CD4-positive, alpha-beta T cell (primary cell): ENCODE measurements at regions not wholly inside any gene's neighbourhood (a gene's known extent, or its start where the extent isn't known, plus 50 kb on each side); places are given as distances from the start of the nearest gene placed in this dataset.

ENCODE experiments used
- ATAC-seq: fragments of 200-7000 bp; cut with Tn5 transposase; one replicate; pipeline ENCODE4 v1.10.0; 2022; ENCODE audit warnings: mild to moderate bottlenecking; ENCODE audit not compliant: poor library complexity
- CTCF ChIA-PET: fragments of 350-600 bp; sonication (Branson Sonifier 250); formaldehyde crosslinking; loops from one replicate; lab custom pipeline; 2021; ENCODE audit warnings: antibody characterized with exemption, inconsistent platforms; lab: Charles Lee
- POLR2A ChIA-PET: fragments of 350-600 bp; sonication (Branson Sonifier 250); formaldehyde crosslinking; loops from one replicate; lab custom pipeline; 2021; ENCODE audit warnings: antibody characterized with exemption, inconsistent platforms; lab: Charles Lee
- DNase-seq, 14 experiments: peaks; one replicate each; pipeline ENCODE4 v3.0.0-alpha.2; 2013 to 2020; ENCODE audit warnings: mixed read lengths in 2 of 14
- H3K27ac ChIP-seq, 2 donors: one replicate each; pipeline versions ENCODE4 v1.5.1 to v1.7.0; 2013; ENCODE audit warnings: low read length in 2 of 2, low read depth in 1 of 2, mild to moderate bottlenecking in 1 of 2
- H3K27me3 ChIP-seq, 2 experiments: 1 replicate in 1 of 2; 2 replicates in 1 of 2; pipeline versions ENCODE4 v1.6.1 to v1.7.0; 2013; ENCODE audit warnings: low read length in 2 of 2, control low read depth in 1 of 2, mild to moderate bottlenecking in 1 of 2, moderate library complexity in 1 of 2; ENCODE audit not compliant: insufficient read depth in 2 of 2, control insufficient read depth in 1 of 2
- H3K36me3 ChIP-seq: one replicate; pipeline ENCODE4 v1.6.1; 2013; ENCODE audit warnings: low read length, control low read depth; ENCODE audit not compliant: insufficient read depth
- H3K4me1 ChIP-seq: one replicate; pipeline ENCODE4 v1.6.1; 2013; ENCODE audit warnings: low read length, control low read depth; ENCODE audit not compliant: insufficient read depth
- H3K4me3 ChIP-seq: one replicate; pipeline ENCODE4 v1.5.1; 2013; ENCODE audit warnings: mild to moderate bottlenecking, low read length, moderate library complexity
- H3K9me3 ChIP-seq, 2 experiments: 1 replicate in 1 of 2; 2 replicates in 1 of 2; pipeline versions ENCODE4 v1.6.1 to v1.7.0; 2013; ENCODE audit warnings: low read length in 2 of 2, mild to moderate bottlenecking in 2 of 2, control low read depth in 1 of 2, moderate library complexity in 1 of 2; ENCODE audit not compliant: control insufficient read depth in 1 of 2, insufficient read depth in 1 of 2
- H3K27ac Mint-ChIP-seq: one replicate; pipeline ENCODE4 v1.8.0; 2020; ENCODE audit warnings: mixed read lengths
- H3K27me3 Mint-ChIP-seq: one replicate; pipeline ENCODE4 v1.8.0; 2021; ENCODE audit warnings: mixed read lengths
- H3K36me3 Mint-ChIP-seq: one replicate; pipeline ENCODE4 v1.8.0; 2021; ENCODE audit warnings: low read depth, mixed read lengths
- H3K4me1 Mint-ChIP-seq: one replicate; pipeline ENCODE4 v1.8.0; 2021; ENCODE audit warnings: low read depth, mixed read lengths
- H3K4me3 Mint-ChIP-seq: one replicate; pipeline ENCODE4 v1.8.0; 2020; ENCODE audit warnings: mild to moderate bottlenecking, mixed read lengths
- H3K9me3 Mint-ChIP-seq: one replicate; pipeline ENCODE4 v1.8.0; 2020; ENCODE audit warnings: mixed read lengths
- CTCF ChIP-seq: fragments of 200-600 bp; IDR thresholded peaks from one replicate; pipeline ENCODE4 v1.8.0; 2022; ENCODE audit warnings: antibody characterized with exemption, mild to moderate bottlenecking
- intact Hi-C, 2 experiments: fragments of 100-400 bp; cut with DNase I in 1 of 2; cut with micrococcal nuclease in 1 of 2; formaldehyde crosslinking; loops; one replicate each; pipeline versions ENCODE4 v1.15.1 to v1.9.0; 2023 to 2025; cut with DNase I, micrococcal nuclease

DNA sequence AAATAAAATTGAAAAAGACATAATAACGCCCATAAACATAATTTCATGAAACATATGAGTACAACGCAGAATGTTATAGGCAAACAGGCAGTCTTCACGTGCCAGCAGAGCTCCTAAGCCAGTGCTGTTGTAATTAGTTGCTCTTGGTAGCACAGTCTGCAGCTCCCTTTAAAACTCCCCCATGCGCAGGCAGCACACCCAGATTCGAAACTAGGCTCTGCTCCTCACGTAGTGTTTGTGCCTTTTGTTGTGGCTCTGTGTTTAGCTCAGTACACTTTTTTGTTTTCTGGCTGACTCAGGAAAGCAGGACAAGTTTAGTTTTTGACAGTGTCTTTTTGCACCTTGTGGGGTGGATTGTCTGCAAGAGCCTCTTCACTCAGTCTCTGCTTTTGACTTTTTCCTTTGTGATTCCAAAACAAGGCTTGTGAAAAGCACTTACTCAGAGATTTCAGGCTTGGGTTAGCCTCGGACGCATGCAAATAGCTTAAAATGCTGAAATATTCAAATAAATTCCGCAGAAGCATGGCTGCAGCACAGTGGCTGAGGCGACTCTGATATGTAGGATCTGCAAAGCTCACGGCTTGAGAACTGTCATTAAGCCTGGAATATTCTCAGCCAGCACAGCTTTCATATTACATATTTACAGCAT lies 113.6 kb downstream of the IRX1 start:
- H3K36me3 Mint-ChIP-seq: no peaks in the 10 kb centered on the region

GRCh38 chr5:3709717-3710348 lies 114.2 kb downstream of the IRX1 start:
- Mint-ChIP-seq H3K4me1 (no peaks in the 10 kb centered on the region), H3K9me3 (peaks cover 1% of the 10 kb centered on the region), H3K4me3 (no peak overlapping the region), H3K36me3 (no peaks in the 10 kb centered on the region), H3K27ac (no peak overlapping the region), H3K27me3 (no peaks in the 10 kb centered on the region)
- H3K9me3 ChIP-seq: peaks cover 0 to under 1% of the 10 kb centered on the region in 2 experiments
- H3K4me1 ChIP-seq: no peaks in the 10 kb centered on the region
- ChIA-PET CTCF (no interaction called here), POLR2A (no interaction called here)
- no peak overlapping the region for H3K27ac ChIP-seq
- ATAC-seq (no peak), DNase-seq (no peak)
- H3K27me3 ChIP-seq: no peaks in the 10 kb centered on the region
- H3K36me3 ChIP-seq: no peaks in the 10 kb centered on the region
- intact Hi-C loops: no loop called here
- no peak overlapping the region for H3K4me3 ChIP-seq
- no peak for TF ChIP-seq CTCF

More for the DNA sequence above, 113.6 kb downstream of the IRX1 start:
- intact Hi-C loops: no loop called here
- H3K27ac Mint-ChIP-seq: no peak overlapping the region
- Histone ChIP-seq H3K9me3 (no peaks in the 10 kb centered on the region), H3K4me1 (no peaks in the 10 kb centered on the region), H3K27ac (no peak overlapping the region), H3K4me3 (no peak overlapping the region), H3K36me3 (no peaks in the 10 kb centered on the region), H3K27me3 (no peaks in the 10 kb centered on the region)
- ATAC-seq (no peak), DNase-seq (no peak)
- H3K4me1 Mint-ChIP-seq: no peaks in the 10 kb centered on the region
- H3K9me3 Mint-ChIP-seq: peaks cover 1% of the 10 kb centered on the region
- no peak overlapping the region for H3K4me3 Mint-ChIP-seq
- ChIA-PET CTCF (no interaction called here), POLR2A (no interaction called here)
- no peak for TF ChIP-seq CTCF
- H3K27me3 Mint-ChIP-seq: no peaks in the 10 kb centered on the region

DNA sequence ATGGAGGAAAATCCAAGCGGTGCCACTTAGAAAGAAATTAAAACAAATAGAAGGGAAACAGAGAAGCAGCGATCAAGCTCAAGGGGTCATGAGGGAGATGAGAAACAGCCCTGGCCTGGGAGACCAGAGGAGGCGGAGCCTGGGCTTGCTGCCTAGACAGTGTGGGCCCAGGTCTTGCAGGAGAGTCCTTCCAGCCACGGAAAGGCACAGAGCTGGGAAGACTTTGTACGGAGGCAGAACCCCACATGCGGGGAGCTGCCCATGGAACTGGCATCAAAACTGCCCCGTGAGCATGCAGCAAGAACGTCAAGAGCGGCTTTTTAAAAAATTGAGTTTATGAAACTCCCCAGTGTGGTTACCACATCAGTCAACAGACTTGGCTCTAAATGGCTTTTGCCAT lies 119.4 kb downstream of the IRX1 start:
- ChIA-PET POLR2A (no interaction called here), CTCF (no interaction called here)
- Histone ChIP-seq H3K4me3 (no peak overlapping the region), H3K27me3 (no peaks in the 10 kb centered on the region), H3K27ac (no peak overlapping the region), H3K4me1 (no peaks in the 10 kb centered on the region), H3K36me3 (no peaks in the 10 kb centered on the region), H3K9me3 (peaks cover 0 to 4% of the 10 kb centered on the region in 2 experiments)
- intact Hi-C loops: no loop called here
- no peak overlapping the region for H3K27ac Mint-ChIP-seq
- H3K36me3 Mint-ChIP-seq: no peaks in the 10 kb centered on the region
- DNase-seq: no peak
- no peaks in the 10 kb centered on the region for H3K27me3 Mint-ChIP-seq
- TF ChIP-seq CTCF: no peak
- H3K4me1 Mint-ChIP-seq: no peaks in the 10 kb centered on the region
- ATAC-seq: no peak
- peaks cover 1% of the 10 kb centered on the region for H3K9me3 Mint-ChIP-seq
- H3K4me3 Mint-ChIP-seq: no peak overlapping the region
